AG04450 (cell line): ENCODE measurements at regions not wholly inside any gene's neighbourhood (a gene's known extent, or its start where the extent isn't known, plus 50 kb on each side); places are given as distances from the start of the nearest gene placed in this dataset.
"Not testable (repeated sequence)": the region's sequence is repeated elsewhere in the genome, so short reads cannot be mapped to it uniquely, and the experiment has no call there.

Source experiments
- CTCF ChIA-PET: fragments of 300-600, 350-600 bp; formaldehyde crosslinking; extraction: SDS; loops from one replicate; lab custom pipeline; 2022; ENCODE audit warnings: antibody characterized with exemption, inconsistent platforms; lab: Charles Lee
- POLR2A ChIA-PET: fragments of 350-600 bp; formaldehyde crosslinking; extraction: SDS; loops from one replicate; lab custom pipeline; 2021; ENCODE audit warnings: antibody characterized with exemption, inconsistent platforms; lab: Yijun Ruan, JAX
- DNase-seq: peaks from one replicate; pipeline ENCODE4 v3.0.0-alpha.2; 2011; ENCODE audit warnings: low read depth, low spot score
- H3K27ac ChIP-seq: one replicate; pipeline ENCODE4 v1.5.1; 2012; ENCODE audit warnings: low read depth, low read length, control low read depth
- H3K27me3 ChIP-seq: one replicate; pipeline ENCODE4 v1.6.0; 2012; ENCODE audit warnings: low read length; ENCODE audit not compliant: control insufficient read depth, insufficient read depth
- H3K4me3 ChIP-seq: 2 replicates; pipeline ENCODE4 v1.5.1; 2011; ENCODE audit warnings: mild to moderate bottlenecking, low read depth, low read length, control low read depth
- H3K9me3 ChIP-seq: 2 replicates; pipeline ENCODE4 v1.5.1; 2012; ENCODE audit warnings: low read length; ENCODE audit not compliant: control insufficient read depth, insufficient read depth
- TF ChIP-seq, protein P1 (sequence below): IDR thresholded peaks from 2 replicates; pipeline ENCODE4 v1.5.1; 2011; ENCODE audit warnings: low read depth, low read length, control low read depth, inconsistent platforms

GRCh38 chr5:160494451-160494850, 72.8 kb downstream of the PTTG1 start:
- CTCF ChIA-PET: interaction anchor here (0.6 to 1.7 kb wide), 3 partner anchors 12 to 55 kb away, joined by 3 to 4 read pairs (median 3); no protein-coding TSS in a partner anchor
- Histone ChIP-seq H3K9me3 (no peaks in the 10 kb centered on the region), H3K27me3 (no peaks in the 10 kb centered on the region), H3K27ac (no peak overlapping the region), H3K4me3 (no peak overlapping the region)
- POLR2A ChIA-PET: no interaction called here
- DNase-seq: no peak
- TF ChIP-seq, protein P1, sequence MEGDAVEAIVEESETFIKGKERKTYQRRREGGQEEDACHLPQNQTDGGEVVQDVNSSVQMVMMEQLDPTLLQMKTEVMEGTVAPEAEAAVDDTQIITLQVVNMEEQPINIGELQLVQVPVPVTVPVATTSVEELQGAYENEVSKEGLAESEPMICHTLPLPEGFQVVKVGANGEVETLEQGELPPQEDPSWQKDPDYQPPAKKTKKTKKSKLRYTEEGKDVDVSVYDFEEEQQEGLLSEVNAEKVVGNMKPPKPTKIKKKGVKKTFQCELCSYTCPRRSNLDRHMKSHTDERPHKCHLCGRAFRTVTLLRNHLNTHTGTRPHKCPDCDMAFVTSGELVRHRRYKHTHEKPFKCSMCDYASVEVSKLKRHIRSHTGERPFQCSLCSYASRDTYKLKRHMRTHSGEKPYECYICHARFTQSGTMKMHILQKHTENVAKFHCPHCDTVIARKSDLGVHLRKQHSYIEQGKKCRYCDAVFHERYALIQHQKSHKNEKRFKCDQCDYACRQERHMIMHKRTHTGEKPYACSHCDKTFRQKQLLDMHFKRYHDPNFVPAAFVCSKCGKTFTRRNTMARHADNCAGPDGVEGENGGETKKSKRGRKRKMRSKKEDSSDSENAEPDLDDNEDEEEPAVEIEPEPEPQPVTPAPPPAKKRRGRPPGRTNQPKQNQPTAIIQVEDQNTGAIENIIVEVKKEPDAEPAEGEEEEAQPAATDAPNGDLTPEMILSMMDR: no peak

GRCh38 chr5:160496334-160496733, 74.7 kb downstream of the PTTG1 start:
- ChIA-PET POLR2A (no interaction called here), CTCF (no interaction called here)

DNA sequence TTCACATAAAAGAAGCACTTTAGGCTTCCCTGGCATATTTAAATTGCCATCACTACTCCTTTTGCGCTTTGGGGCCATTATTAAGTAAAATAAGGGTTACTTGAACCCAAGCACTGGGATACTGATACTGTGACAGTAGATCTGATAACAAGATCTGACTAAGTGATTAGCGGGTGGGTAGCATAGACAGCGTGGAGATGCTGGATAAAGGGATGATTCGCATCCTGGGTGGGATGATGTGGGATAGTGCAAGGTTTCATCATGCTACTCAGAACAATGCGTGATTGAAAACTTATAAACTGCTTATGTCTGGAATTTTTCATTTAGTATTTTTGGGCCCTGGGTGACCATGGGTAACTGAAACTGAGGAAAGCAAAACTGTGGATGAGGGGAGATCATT, 75.1 kb downstream of the PTTG1 start:
- ChIA-PET POLR2A (no interaction called here), CTCF (no interaction called here)
- DNase-seq: no peak
- no peaks in the 10 kb centered on the region for H3K9me3 ChIP-seq
- H3K27ac ChIP-seq: no peak overlapping the region
- H3K4me3 ChIP-seq: no peak overlapping the region
- TF ChIP-seq, protein P1: no peak
- peaks cover 3% of the 10 kb centered on the region for H3K27me3 ChIP-seq

More at GRCh38 chr5:160496334-160496733, 74.7 kb downstream of the PTTG1 start:
- H3K9me3 ChIP-seq: no peaks in the 10 kb centered on the region
- DNase-seq: no peak
- TF ChIP-seq, protein P1: no peak
- H3K27ac ChIP-seq: no peak overlapping the region
- no peak overlapping the region for H3K4me3 ChIP-seq
- peaks cover 3% of the 10 kb centered on the region for H3K27me3 ChIP-seq

DNA sequence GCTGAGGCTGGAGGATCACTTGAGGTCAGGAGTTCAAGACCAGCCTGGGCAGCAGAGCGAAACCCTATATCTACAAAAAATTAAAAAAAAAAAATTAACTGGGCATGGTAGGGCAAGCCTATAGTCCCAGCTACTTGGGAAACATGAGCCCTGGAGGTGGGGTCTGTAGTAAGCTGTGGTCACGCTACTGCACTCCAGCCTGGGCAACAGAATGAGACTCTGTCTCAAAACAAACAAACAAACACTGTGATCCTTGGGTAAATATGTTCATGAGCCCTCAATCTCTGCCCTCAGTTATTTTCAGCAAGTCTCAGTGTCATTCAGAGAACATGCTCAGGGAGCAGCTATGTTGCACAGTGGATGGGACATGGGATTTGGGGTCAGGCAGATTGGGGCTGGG, 76.2 kb downstream of the PTTG1 start:
- TF ChIP-seq, protein P1: no peak
- no peaks in the 10 kb centered on the region for H3K9me3 ChIP-seq
- H3K27ac ChIP-seq: no peak overlapping the region
- DNase-seq: no peak
- CTCF ChIA-PET: interaction anchor here (1.7 to 1.8 kb wide), 2 partner anchors 10 to 12 kb away, joined by 6 to 9 read pairs; no protein-coding TSS in a partner anchor
- POLR2A ChIA-PET: no interaction called here
- peaks cover 3% of the 10 kb centered on the region for H3K27me3 ChIP-seq
- H3K4me3 ChIP-seq: no peak overlapping the region

- H3K4me3 ChIP-seq, DNase-seq, H3K27me3 ChIP-seq, H3K9me3 ChIP-seq, H3K27ac ChIP-seq, POLR2A ChIA-PET: not testable (repeated sequence)
- CTCF ChIA-PET: interaction anchor here (1.7 to 4.4 kb wide), 3 partner anchors 9 to 60 kb away, joined by 6 to 24 read pairs (median 9); no protein-coding TSS in a partner anchor
Observed at GRCh38 chr5:160498441-160499043, 76.9 kb downstream of the PTTG1 start.
